ENCODE measurements at regions not wholly inside any gene's neighbourhood (a gene's known extent, or its start where the extent isn't known, plus 50 kb on each side); places are given as distances from the start of the nearest gene placed in this dataset.

DNA sequence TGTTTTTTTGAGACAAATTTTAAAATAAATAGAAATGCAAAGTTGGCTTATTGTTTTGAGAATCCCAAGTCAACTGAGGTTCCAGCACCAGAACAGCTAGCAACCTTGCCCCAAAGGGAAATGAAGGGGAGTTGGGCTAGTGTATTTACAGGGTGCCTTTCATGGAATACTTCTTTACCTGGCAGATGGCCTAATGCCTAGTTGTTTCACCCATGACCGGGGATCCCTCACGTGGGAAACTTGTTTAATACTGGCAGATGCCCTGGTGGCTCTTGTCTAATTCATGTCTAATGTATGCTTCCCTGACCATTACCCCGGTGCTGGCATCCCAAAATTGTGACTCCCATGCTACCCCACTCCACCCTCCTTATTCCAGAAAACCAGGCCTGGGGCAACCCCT lies 861.1 kb upstream of the ZWINT start:
- Histone ChIP-seq H3K4me3 (no peak overlapping the region), H3K27ac (no peak overlapping the region), H3K9me3 (no peaks in the 10 kb centered on the region), H3K27me3 (no peaks in the 10 kb centered on the region), H3K4me1 (no peaks in the 10 kb centered on the region), H3K36me3 (no peaks in the 10 kb centered on the region)
- WGBS (ENCODE audit: insufficient coverage, low coverage, low lambda C conversion rate, missing lambda C conversion rate), result 8% methylated on average over 2 of the region's 3 CpGs
- intact Hi-C loops (cut with DNase I), result no loop called here
- ATAC-seq (no peak), DNase-seq (no peak)
- TF ChIP-seq CTCF (IDR thresholded peaks at IDR 0.05) (no peak), POLR2A (IDR thresholded peaks at IDR 0.05) (no peak)

GRCh38 chr10:57221674-57222073 lies 860.6 kb upstream of the ZWINT start:
- TF ChIP-seq POLR2A (IDR thresholded peaks at IDR 0.05), result no peak
- TF ChIP-seq CTCF (IDR thresholded peaks at IDR 0.05), result no peak
- no peaks in the 10 kb centered on the region for H3K4me1 ChIP-seq
- no peak overlapping the region for H3K27ac ChIP-seq
- no peaks in the 10 kb centered on the region for H3K9me3 ChIP-seq
- no peak for ATAC-seq
- no peak for DNase-seq
- H3K36me3 ChIP-seq, result no peaks in the 10 kb centered on the region
- no peaks in the 10 kb centered on the region for H3K27me3 ChIP-seq
- no peak overlapping the region for H3K4me3 ChIP-seq
- intact Hi-C loops (cut with DNase I), result no loop called here
- 33% methylated on average over 3 of the region's 3 CpGs for WGBS (ENCODE audit: insufficient coverage, low coverage, low lambda C conversion rate, missing lambda C conversion rate)

- no peak for ATAC-seq
- Histone ChIP-seq H3K27ac (no peak overlapping the region), H3K27me3 (no peaks in the 10 kb centered on the region), H3K36me3 (no peaks in the 10 kb centered on the region), H3K4me1 (no peaks in the 10 kb centered on the region), H3K4me3 (no peak overlapping the region), H3K9me3 (no peaks in the 10 kb centered on the region)
- intact Hi-C loops (cut with DNase I), result no loop called here
- no peak for TF ChIP-seq CTCF (IDR thresholded peaks at IDR 0.05)
- TF ChIP-seq POLR2A (IDR thresholded peaks at IDR 0.05), result no peak
- no peak for DNase-seq
Measured at GRCh38 chr10:57218382-57218781, 857.3 kb upstream of the ZWINT start.

DNA sequence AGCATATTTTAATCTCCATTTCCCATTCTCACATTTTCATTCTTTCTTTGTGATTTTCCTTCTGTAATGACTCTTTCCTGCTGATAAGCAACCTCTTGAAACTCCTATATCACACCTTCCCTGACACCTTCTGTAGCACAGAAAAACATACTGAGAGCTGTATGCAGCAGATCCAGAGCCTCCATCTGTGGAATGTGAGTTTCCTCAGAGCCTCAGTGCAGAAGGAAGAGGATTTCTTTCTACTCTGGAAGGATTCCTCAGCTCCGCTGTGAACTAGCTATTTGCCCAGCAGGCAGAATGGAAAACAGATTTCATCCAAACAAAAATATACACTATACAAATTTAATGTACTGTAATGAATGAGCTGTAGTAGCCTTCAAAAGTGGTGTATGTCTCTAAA lies 841.3 kb upstream of the ZWINT start:
- intact Hi-C loops (cut with DNase I), result no loop called here
- WGBS (ENCODE audit: insufficient coverage, low coverage, low lambda C conversion rate, missing lambda C conversion rate), result 35% methylated on average over 1 of the region's 1 CpG
- Histone ChIP-seq H3K27ac (no peak overlapping the region), H3K4me1 (no peaks in the 10 kb centered on the region), H3K36me3 (no peaks in the 10 kb centered on the region), H3K27me3 (no peaks in the 10 kb centered on the region), H3K4me3 (no peak overlapping the region), H3K9me3 (no peaks in the 10 kb centered on the region)
- TF ChIP-seq CTCF (IDR thresholded peaks at IDR 0.05) (no peak), POLR2A (IDR thresholded peaks at IDR 0.05) (no peak)
- no peak for ATAC-seq
- DNase-seq, result no peak

GRCh38 chr10:57188846-57189245 lies 827.8 kb upstream of the ZWINT start:
- WGBS (ENCODE audit: insufficient coverage, low coverage, low lambda C conversion rate, missing lambda C conversion rate), result 55% methylated on average over 1 of the region's 1 CpG
- ATAC-seq (no peak), DNase-seq (no peak)
- Histone ChIP-seq H3K9me3 (no peaks in the 10 kb centered on the region), H3K27ac (no peak overlapping the region), H3K27me3 (no peaks in the 10 kb centered on the region), H3K4me1 (no peaks in the 10 kb centered on the region), H3K36me3 (no peaks in the 10 kb centered on the region), H3K4me3 (no peak overlapping the region)
- TF ChIP-seq CTCF (IDR thresholded peaks at IDR 0.05) (no peak), POLR2A (IDR thresholded peaks at IDR 0.05) (no peak)
- intact Hi-C loops (cut with DNase I), result no loop called here
